ENCODE measurements at regions not wholly inside any gene's neighbourhood (a gene's known extent, or its start where the extent isn't known, plus 50 kb on each side); places are given as distances from the start of the nearest gene placed in this dataset.

- TF ChIP-seq CTCF (tag by site-specific recombination; IDR thresholded peaks at IDR 0.05) (no peak), YY1 (tag by site-specific recombination; IDR thresholded peaks at IDR 0.05) (no peak), ZNF121 (tag by site-specific recombination; IDR thresholded peaks at IDR 0.05) (no peak), AEBP2 (tag by site-specific recombination; IDR thresholded peaks at IDR 0.05; ENCODE audit: borderline replicate concordance) (no peak), ZNF530 (tag by site-specific recombination; IDR thresholded peaks at IDR 0.05; ENCODE audit: low read depth) (no peak), BCL11A (tag by site-specific recombination; IDR thresholded peaks at IDR 0.05; ENCODE audit: low read depth) (no peak), ZBTB44 (tag by site-specific recombination; IDR thresholded peaks at IDR 0.05) (no peak), TRIM28 (IDR thresholded peaks at IDR 0.05; ENCODE audit: borderline replicate concordance, low read length) (no peak)
Measured at GRCh38 chr9:14424983-14425382, 111.0 kb upstream of the NFIB start.
